ENCODE measurements at regions not wholly inside any gene's neighbourhood (a gene's known extent, or its start where the extent isn't known, plus 50 kb on each side); places are given as distances from the start of the nearest gene placed in this dataset.

- Histone ChIP-seq H3K36me3 (ENCODE audit: insufficient read depth, low read length) (no peaks in the 10 kb centered on the region), H2AFZ (ENCODE audit: low read length, unreplicated experiment) (no peak overlapping the region), H3K27me3 (ENCODE audit: insufficient read depth, low read length) (no peaks in the 10 kb centered on the region), H3K79me2 (ENCODE audit: control insufficient read depth, insufficient read depth, low read length, unreplicated experiment) (no peaks in the 10 kb centered on the region), H3K27ac (ENCODE audit: low read depth, low read length) (no peak overlapping the region), H3K4me3 (ENCODE audit: low read depth, low read length) (no peak overlapping the region), H3K4me1 (ENCODE audit: control insufficient read depth, insufficient read depth, low read length, unreplicated experiment) (no peaks in the 10 kb centered on the region)
Measured at GRCh38 chr6:93474733-93475179, 55.4 kb upstream of the EPHA7 start.

- Histone ChIP-seq H3K4me1 (ENCODE audit: control insufficient read depth, insufficient read depth, low read length, unreplicated experiment) (no peaks in the 10 kb centered on the region), H3K36me3 (ENCODE audit: insufficient read depth, low read length) (no peaks in the 10 kb centered on the region), H3K79me2 (ENCODE audit: control insufficient read depth, insufficient read depth, low read length, unreplicated experiment) (no peaks in the 10 kb centered on the region), H2AFZ (ENCODE audit: low read length, unreplicated experiment) (no peak overlapping the region), H3K27ac (ENCODE audit: low read depth, low read length) (no peak overlapping the region), H3K27me3 (ENCODE audit: insufficient read depth, low read length) (no peaks in the 10 kb centered on the region), H3K4me3 (ENCODE audit: low read depth, low read length) (no peak overlapping the region)
Measured at GRCh38 chr6:93471281-93471680, 51.9 kb upstream of the EPHA7 start.

Data from ACC112 (cell line).